WTC11 (cell line): ENCODE measurements at regions not wholly inside any gene's neighbourhood (a gene's known extent, or its start where the extent isn't known, plus 50 kb on each side); places are given as distances from the start of the nearest gene placed in this dataset.

Source experiments
- ETV6 ChIP-seq: sonication (generic); formaldehyde crosslinking; IDR thresholded peaks from 2 replicates; pipeline ENCODE4 v1.8.1; 2022; ENCODE audit warnings: mild to moderate bottlenecking, missing genetic modification reagents
- JAZF1 ChIP-seq: fragments of 250-450 bp; sonication (Bioruptor Pico); IDR thresholded peaks from 2 replicates; pipeline ENCODE4 v1.9.0; 2021; ENCODE audit warnings: moderate library complexity, mild to moderate bottlenecking, inconsistent platforms
- MAX ChIP-seq: sonication (generic); formaldehyde crosslinking; IDR thresholded peaks from 2 replicates; pipeline ENCODE4 v1.8.0; 2022; ENCODE audit warnings: mild to moderate bottlenecking, missing genetic modification reagents
- NFE2L1 ChIP-seq: sonication (generic); formaldehyde crosslinking; IDR thresholded peaks from 2 replicates; pipeline ENCODE4 v1.8.1; 2023; ENCODE audit warnings: missing genetic modification reagents
- USF2 ChIP-seq: sonication (generic); formaldehyde crosslinking; IDR thresholded peaks from 2 replicates; pipeline ENCODE4 v1.8.1; 2023; ENCODE audit warnings: mild to moderate bottlenecking, missing genetic modification reagents, moderate library complexity
- TF ChIP-seq, protein P1 (sequence below): sonication (generic); formaldehyde crosslinking; IDR thresholded peaks from 2 replicates; pipeline ENCODE4 v1.8.0; 2022; ENCODE audit warnings: mild to moderate bottlenecking, missing genetic modification reagents

GRCh38 chr5:15001517-15001916, 129.9 kb upstream of the ANKH start:
- TF ChIP-seq USF2 (CRISPR knock-in tag) (no peak), NFE2L1 (CRISPR knock-in tag) (no peak), ETV6 (CRISPR knock-in tag) (no peak), MAX (CRISPR knock-in tag) (no peak), JAZF1 (CRISPR knock-in tag) (no peak)
- TF ChIP-seq, protein P1, sequence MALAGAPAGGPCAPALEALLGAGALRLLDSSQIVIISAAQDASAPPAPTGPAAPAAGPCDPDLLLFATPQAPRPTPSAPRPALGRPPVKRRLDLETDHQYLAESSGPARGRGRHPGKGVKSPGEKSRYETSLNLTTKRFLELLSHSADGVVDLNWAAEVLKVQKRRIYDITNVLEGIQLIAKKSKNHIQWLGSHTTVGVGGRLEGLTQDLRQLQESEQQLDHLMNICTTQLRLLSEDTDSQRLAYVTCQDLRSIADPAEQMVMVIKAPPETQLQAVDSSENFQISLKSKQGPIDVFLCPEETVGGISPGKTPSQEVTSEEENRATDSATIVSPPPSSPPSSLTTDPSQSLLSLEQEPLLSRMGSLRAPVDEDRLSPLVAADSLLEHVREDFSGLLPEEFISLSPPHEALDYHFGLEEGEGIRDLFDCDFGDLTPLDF (CRISPR knock-in tag): no peak
